ENCODE measurements at regions not wholly inside any gene's neighbourhood (a gene's known extent, or its start where the extent isn't known, plus 50 kb on each side); places are given as distances from the start of the nearest gene placed in this dataset.
"Not testable (repeated sequence)": the region's sequence is repeated elsewhere in the genome, so short reads cannot be mapped to it uniquely, and the experiment has no call there.

DNA sequence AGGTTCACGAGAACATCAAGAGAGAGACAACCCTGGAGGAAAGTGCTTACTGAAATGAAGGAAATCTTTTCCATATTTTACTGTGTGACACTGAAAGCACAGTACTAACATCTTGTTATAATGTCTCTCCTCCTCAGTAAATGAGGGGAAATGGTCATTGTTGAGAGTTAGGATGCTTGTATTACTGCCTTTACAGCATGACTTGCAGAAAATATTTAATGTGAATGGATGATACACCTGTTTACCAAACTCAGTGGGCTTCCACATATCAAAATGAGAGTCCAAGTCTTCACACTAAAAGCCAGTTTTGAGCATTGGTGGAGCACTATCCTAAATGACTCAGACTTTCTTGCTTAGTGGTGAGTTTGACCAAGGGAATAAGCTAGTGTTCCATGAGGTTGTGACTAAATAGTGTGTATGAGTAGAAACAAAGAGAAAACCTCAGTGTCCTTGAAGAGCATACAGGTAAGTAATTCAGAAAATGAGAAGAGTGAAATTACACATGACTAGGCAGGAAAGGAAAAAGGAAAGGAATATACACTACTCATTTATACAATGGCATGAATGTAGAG, 930.7 kb upstream of the CELF4 start:
- H3K79me2 ChIP-seq (ENCODE audit: control insufficient read depth, low read length): no peaks in the 10 kb centered on the region
- TF ChIP-seq EZH2phosphoT487 (IDR thresholded peaks at IDR 0.05; ENCODE audit: borderline replicate concordance, low read length) (no peak), CTCF (IDR thresholded peaks at IDR 0.05; ENCODE audit: low read depth, low read length, poor library complexity, severe bottlenecking) (no peak)
- no peaks in the 10 kb centered on the region for H3K36me3 ChIP-seq (ENCODE audit: control insufficient read depth, low read length)
- H3K4me1 ChIP-seq (ENCODE audit: control insufficient read depth, low read length): no peaks in the 10 kb centered on the region
- no peak overlapping the region for H3K27ac ChIP-seq (ENCODE audit: low read depth, low read length)
- H3F3A ChIP-seq (ENCODE audit: control insufficient read depth, insufficient read depth): no peaks in the 10 kb centered on the region
- H3K9me2 ChIP-seq (replicated peaks; ENCODE audit: control insufficient read depth, low read length): no peaks in the 10 kb centered on the region
- H3K4me2 ChIP-seq (ENCODE audit: low read length): no peak overlapping the region
- no peaks in the 10 kb centered on the region for H4K20me1 ChIP-seq (ENCODE audit: control insufficient read depth, insufficient read depth, low read depth, low read length)
- H3K4me3 ChIP-seq (ENCODE audit: low read length): no peak overlapping the region
- H3K9me3 ChIP-seq (ENCODE audit: control insufficient read depth, insufficient read depth, low read length): no peaks in the 10 kb centered on the region
- H3K27me3 ChIP-seq (ENCODE audit: control insufficient read depth, low read length): no peaks in the 10 kb centered on the region

GRCh38 chr18:38494065-38494464, 928.5 kb upstream of the CELF4 start:
- H3K36me3 ChIP-seq (ENCODE audit: control insufficient read depth, low read length): no peaks in the 10 kb centered on the region
- H3F3A ChIP-seq (ENCODE audit: control insufficient read depth, insufficient read depth): no peaks in the 10 kb centered on the region
- H3K4me2 ChIP-seq (ENCODE audit: low read length): no peak overlapping the region
- no peaks in the 10 kb centered on the region for H3K9me3 ChIP-seq (ENCODE audit: control insufficient read depth, insufficient read depth, low read length)
- H3K27me3 ChIP-seq (ENCODE audit: control insufficient read depth, low read length): no peaks in the 10 kb centered on the region
- TF ChIP-seq EZH2phosphoT487 (IDR thresholded peaks at IDR 0.05; ENCODE audit: borderline replicate concordance, low read length) (no peak), CTCF (IDR thresholded peaks at IDR 0.05; ENCODE audit: low read depth, low read length, poor library complexity, severe bottlenecking) (no peak)
- no peaks in the 10 kb centered on the region for H4K20me1 ChIP-seq (ENCODE audit: control insufficient read depth, insufficient read depth, low read depth, low read length)
- H3K27ac ChIP-seq (ENCODE audit: low read depth, low read length): no peak overlapping the region
- no peaks in the 10 kb centered on the region for H3K4me1 ChIP-seq (ENCODE audit: control insufficient read depth, low read length)
- no peak overlapping the region for H3K4me3 ChIP-seq (ENCODE audit: low read length)
- no peaks in the 10 kb centered on the region for H3K9me2 ChIP-seq (replicated peaks; ENCODE audit: control insufficient read depth, low read length)
- no peaks in the 10 kb centered on the region for H3K79me2 ChIP-seq (ENCODE audit: control insufficient read depth, low read length)

DNA sequence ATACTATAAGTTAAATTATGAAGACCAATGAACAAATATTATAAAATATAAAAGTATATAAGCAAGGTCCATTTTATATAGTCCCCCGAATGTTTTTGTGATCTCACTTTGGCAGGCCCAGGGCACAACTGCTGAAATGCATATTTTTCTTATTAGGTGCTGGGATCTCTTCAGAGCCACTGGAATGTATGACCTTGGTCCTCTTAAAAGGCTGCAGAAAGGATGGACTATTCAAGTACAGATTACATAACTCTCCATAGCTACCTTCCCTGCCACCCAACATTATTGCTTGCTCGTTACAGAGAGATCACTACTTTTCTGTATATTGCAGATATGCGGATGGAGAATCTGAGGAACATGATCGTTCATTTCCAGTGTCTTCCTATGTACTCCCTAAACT, 925.6 kb upstream of the CELF4 start:
- Histone ChIP-seq H3K9me2 (replicated peaks; ENCODE audit: control insufficient read depth, low read length) (no peaks in the 10 kb centered on the region), H3K27ac (ENCODE audit: low read depth, low read length) (no peak overlapping the region), H3K9me3 (ENCODE audit: control insufficient read depth, insufficient read depth, low read length) (no peaks in the 10 kb centered on the region), H4K20me1 (ENCODE audit: control insufficient read depth, insufficient read depth, low read depth, low read length) (no peaks in the 10 kb centered on the region), H3K4me3 (ENCODE audit: low read length) (no peak overlapping the region), H3F3A (ENCODE audit: control insufficient read depth, insufficient read depth) (no peaks in the 10 kb centered on the region), H3K36me3 (ENCODE audit: control insufficient read depth, low read length) (no peaks in the 10 kb centered on the region), H3K4me1 (ENCODE audit: control insufficient read depth, low read length) (no peaks in the 10 kb centered on the region), H3K27me3 (ENCODE audit: control insufficient read depth, low read length) (no peaks in the 10 kb centered on the region), H3K79me2 (ENCODE audit: control insufficient read depth, low read length) (no peaks in the 10 kb centered on the region), H3K4me2 (ENCODE audit: low read length) (no peak overlapping the region)
- no peak for TF ChIP-seq EZH2phosphoT487 (IDR thresholded peaks at IDR 0.05; ENCODE audit: borderline replicate concordance, low read length)
- no peak for TF ChIP-seq CTCF (IDR thresholded peaks at IDR 0.05; ENCODE audit: low read depth, low read length, poor library complexity, severe bottlenecking)

- not testable (repeated sequence) for H3K27ac ChIP-seq (ENCODE audit: low read depth, low read length); H3K9me2 ChIP-seq (replicated peaks; ENCODE audit: control insufficient read depth, low read length); H4K20me1 ChIP-seq (ENCODE audit: control insufficient read depth, insufficient read depth, low read depth, low read length); H3K79me2 ChIP-seq (ENCODE audit: control insufficient read depth, low read length); H3K27me3 ChIP-seq (ENCODE audit: control insufficient read depth, low read length); H3K4me1 ChIP-seq (ENCODE audit: control insufficient read depth, low read length); H3F3A ChIP-seq (ENCODE audit: control insufficient read depth, insufficient read depth); H3K4me3 ChIP-seq (ENCODE audit: low read length); H3K9me3 ChIP-seq (ENCODE audit: control insufficient read depth, insufficient read depth, low read length); H3K36me3 ChIP-seq (ENCODE audit: control insufficient read depth, low read length); H3K4me2 ChIP-seq (ENCODE audit: low read length)
These were observed 924.1 kb upstream of the CELF4 start for GRCh38 chr18:38489721-38490120.

Measured in DOHH2 (cell line).